Peyer's patch (tissue), 4 donors: ENCODE measurements at regions not wholly inside any gene's neighbourhood (a gene's known extent, or its start where the extent isn't known, plus 50 kb on each side); places are given as distances from the start of the nearest gene placed in this dataset.

ENCODE experiments used
- POLR2A ChIP-seq, 2 donors: fragments of 450-650 bp; IDR thresholded peaks; one replicate each; pipeline ENCODE4 v1.5.1; 2017; ENCODE audit warnings: antibody characterized with exemption in 2 of 2, mild to moderate bottlenecking in 2 of 2, moderate library complexity in 2 of 2
- TF ChIP-seq, protein P1 (sequence below), 6 experiments: fragments of 450-650 bp in 4 of 6; fragments of 200-600 bp in 2 of 6; sonication (generic) in 1 of 6; IDR thresholded peaks; one replicate each; pipeline ENCODE4 v1.5.1; 2017 to 2019; ENCODE audit warnings: antibody characterized with exemption in 6 of 6, mild to moderate bottlenecking in 3 of 6, moderate library complexity in 1 of 6

DNA sequence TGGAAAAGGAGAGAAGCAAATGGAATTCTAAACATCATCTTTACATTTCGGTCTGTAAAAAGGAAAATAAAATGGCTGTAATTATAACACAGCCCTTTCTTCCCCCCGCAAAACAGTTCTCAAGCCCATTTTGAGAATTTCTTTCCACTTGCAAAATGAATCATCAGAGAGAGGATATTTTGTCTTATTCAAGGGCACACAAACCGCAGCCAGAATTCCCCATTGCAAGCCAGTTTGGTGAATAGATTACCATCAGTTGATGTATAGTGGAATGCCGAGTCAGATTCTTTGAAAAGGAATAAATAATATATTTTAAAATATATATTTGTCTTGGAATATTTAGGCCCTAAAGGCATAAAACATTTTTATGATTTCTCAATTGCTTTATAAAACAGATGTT lies 420.4 kb upstream of the SEMA6D start:
- TF ChIP-seq, protein P1, sequence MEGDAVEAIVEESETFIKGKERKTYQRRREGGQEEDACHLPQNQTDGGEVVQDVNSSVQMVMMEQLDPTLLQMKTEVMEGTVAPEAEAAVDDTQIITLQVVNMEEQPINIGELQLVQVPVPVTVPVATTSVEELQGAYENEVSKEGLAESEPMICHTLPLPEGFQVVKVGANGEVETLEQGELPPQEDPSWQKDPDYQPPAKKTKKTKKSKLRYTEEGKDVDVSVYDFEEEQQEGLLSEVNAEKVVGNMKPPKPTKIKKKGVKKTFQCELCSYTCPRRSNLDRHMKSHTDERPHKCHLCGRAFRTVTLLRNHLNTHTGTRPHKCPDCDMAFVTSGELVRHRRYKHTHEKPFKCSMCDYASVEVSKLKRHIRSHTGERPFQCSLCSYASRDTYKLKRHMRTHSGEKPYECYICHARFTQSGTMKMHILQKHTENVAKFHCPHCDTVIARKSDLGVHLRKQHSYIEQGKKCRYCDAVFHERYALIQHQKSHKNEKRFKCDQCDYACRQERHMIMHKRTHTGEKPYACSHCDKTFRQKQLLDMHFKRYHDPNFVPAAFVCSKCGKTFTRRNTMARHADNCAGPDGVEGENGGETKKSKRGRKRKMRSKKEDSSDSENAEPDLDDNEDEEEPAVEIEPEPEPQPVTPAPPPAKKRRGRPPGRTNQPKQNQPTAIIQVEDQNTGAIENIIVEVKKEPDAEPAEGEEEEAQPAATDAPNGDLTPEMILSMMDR (IDR thresholded peaks at IDR 0.05) = no peak
- TF ChIP-seq POLR2A (IDR thresholded peaks at IDR 0.05) = no peak
